ENCODE measurements at regions not wholly inside any gene's neighbourhood (a gene's known extent, or its start where the extent isn't known, plus 50 kb on each side); places are given as distances from the start of the nearest gene placed in this dataset.
"Not testable (repeated sequence)": the region's sequence is repeated elsewhere in the genome, so short reads cannot be mapped to it uniquely, and the experiment has no call there.

DNA sequence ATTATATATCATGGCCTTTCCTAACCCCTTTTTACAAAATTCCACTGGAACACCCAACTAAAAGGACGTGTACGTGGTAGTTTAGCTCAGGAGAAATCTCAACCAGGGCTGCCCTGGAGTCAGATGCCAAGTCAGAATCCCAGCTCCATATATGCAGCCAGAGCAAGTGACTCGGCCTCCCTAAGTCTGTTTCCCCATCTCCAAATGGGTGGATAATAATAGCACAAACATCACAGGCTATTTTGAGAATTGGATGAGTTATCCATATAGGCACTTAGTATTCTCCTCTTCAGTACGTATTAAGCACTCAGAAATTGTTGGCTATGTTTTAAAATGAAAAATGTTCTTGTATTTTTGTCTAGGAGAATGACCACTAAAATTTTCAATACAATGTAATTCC, 481.5 kb downstream of the CD109 start:
- Histone ChIP-seq H4K20me1 (replicated peaks; ENCODE audit: insufficient read depth) (no peaks in the 10 kb centered on the region), H3K79me2 (replicated peaks; ENCODE audit: insufficient read depth) (no peaks in the 10 kb centered on the region), H2AFZ (no peak overlapping the region), H3K27me3 (ENCODE audit: insufficient read depth) (no peaks in the 10 kb centered on the region), H3K4me3 (no peak overlapping the region), H3K9me2 (ENCODE audit: insufficient read depth) (no peaks in the 10 kb centered on the region), H3K27ac (ENCODE audit: low read depth) (no peak overlapping the region), H3K36me3 (ENCODE audit: insufficient read depth) (no peaks in the 10 kb centered on the region), H3K4me1 (ENCODE audit: insufficient read depth) (no peaks in the 10 kb centered on the region), H3K4me2 (no peak overlapping the region), H3F3A (replicated peaks; ENCODE audit: low read depth) (no peaks in the 10 kb centered on the region)
- H3K36me3 Mint-ChIP-seq (ENCODE audit: low read depth): no peaks in the 10 kb centered on the region
- H3K27ac Mint-ChIP-seq: no peak overlapping the region
- no peaks in the 10 kb centered on the region for H3K9me3 Mint-ChIP-seq
- ATAC-seq (no peak), DNase-seq (ENCODE audit: low spot score) (no peak)
- no peak overlapping the region for H3K4me3 Mint-ChIP-seq
- H3K27me3 Mint-ChIP-seq (ENCODE audit: insufficient read depth, low read depth, poor library complexity): no peaks in the 10 kb centered on the region
- no peaks in the 10 kb centered on the region for H3K4me1 Mint-ChIP-seq
- TF ChIP-seq CREB1 (CRISPR knock-in tag; IDR thresholded peaks at IDR 0.05; ENCODE audit: low read depth) (no peak), NANOG (IDR thresholded peaks at IDR 0.05; ENCODE audit: borderline replicate concordance) (no peak), EZH2phosphoT487 (IDR thresholded peaks at IDR 0.05; ENCODE audit: unreplicated experiment) (no peak)
- TF ChIP-seq, protein P1, sequence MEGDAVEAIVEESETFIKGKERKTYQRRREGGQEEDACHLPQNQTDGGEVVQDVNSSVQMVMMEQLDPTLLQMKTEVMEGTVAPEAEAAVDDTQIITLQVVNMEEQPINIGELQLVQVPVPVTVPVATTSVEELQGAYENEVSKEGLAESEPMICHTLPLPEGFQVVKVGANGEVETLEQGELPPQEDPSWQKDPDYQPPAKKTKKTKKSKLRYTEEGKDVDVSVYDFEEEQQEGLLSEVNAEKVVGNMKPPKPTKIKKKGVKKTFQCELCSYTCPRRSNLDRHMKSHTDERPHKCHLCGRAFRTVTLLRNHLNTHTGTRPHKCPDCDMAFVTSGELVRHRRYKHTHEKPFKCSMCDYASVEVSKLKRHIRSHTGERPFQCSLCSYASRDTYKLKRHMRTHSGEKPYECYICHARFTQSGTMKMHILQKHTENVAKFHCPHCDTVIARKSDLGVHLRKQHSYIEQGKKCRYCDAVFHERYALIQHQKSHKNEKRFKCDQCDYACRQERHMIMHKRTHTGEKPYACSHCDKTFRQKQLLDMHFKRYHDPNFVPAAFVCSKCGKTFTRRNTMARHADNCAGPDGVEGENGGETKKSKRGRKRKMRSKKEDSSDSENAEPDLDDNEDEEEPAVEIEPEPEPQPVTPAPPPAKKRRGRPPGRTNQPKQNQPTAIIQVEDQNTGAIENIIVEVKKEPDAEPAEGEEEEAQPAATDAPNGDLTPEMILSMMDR (conservative IDR thresholded peaks at IDR 0.05; ENCODE audit: low read depth in 2 of 2): no peak
- TF ChIP-seq, protein P2, sequence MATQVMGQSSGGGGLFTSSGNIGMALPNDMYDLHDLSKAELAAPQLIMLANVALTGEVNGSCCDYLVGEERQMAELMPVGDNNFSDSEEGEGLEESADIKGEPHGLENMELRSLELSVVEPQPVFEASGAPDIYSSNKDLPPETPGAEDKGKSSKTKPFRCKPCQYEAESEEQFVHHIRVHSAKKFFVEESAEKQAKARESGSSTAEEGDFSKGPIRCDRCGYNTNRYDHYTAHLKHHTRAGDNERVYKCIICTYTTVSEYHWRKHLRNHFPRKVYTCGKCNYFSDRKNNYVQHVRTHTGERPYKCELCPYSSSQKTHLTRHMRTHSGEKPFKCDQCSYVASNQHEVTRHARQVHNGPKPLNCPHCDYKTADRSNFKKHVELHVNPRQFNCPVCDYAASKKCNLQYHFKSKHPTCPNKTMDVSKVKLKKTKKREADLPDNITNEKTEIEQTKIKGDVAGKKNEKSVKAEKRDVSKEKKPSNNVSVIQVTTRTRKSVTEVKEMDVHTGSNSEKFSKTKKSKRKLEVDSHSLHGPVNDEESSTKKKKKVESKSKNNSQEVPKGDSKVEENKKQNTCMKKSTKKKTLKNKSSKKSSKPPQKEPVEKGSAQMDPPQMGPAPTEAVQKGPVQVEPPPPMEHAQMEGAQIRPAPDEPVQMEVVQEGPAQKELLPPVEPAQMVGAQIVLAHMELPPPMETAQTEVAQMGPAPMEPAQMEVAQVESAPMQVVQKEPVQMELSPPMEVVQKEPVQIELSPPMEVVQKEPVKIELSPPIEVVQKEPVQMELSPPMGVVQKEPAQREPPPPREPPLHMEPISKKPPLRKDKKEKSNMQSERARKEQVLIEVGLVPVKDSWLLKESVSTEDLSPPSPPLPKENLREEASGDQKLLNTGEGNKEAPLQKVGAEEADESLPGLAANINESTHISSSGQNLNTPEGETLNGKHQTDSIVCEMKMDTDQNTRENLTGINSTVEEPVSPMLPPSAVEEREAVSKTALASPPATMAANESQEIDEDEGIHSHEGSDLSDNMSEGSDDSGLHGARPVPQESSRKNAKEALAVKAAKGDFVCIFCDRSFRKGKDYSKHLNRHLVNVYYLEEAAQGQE (IDR thresholded peaks at IDR 0.05; ENCODE audit: unreplicated experiment): no peak

DNA sequence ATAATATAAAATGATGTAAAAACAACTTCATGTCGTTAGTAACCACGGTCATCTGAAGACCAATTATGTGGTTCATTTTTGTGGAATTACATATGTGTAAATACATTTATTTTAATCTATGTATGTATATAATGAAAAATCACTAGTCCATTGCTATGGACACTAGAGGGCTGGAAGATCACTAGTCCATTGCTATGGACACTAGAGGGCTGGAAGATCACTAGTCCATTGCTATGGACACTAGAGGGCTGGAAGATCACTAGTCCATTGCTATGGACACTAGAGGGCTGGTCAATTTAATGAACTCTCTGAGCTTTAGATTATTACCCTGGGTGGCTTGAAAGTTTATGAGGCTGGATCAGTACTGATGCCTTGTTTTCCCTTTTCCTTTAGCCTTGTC, 474.5 kb downstream of the CD109 start:
- not testable (repeated sequence) for H3K27me3 Mint-ChIP-seq (ENCODE audit: insufficient read depth, low read depth, poor library complexity); H3K36me3 ChIP-seq (ENCODE audit: insufficient read depth); H3K4me3 ChIP-seq; H3K4me1 Mint-ChIP-seq; H3K27me3 ChIP-seq (ENCODE audit: insufficient read depth); H3K27ac Mint-ChIP-seq; H3K79me2 ChIP-seq (replicated peaks; ENCODE audit: insufficient read depth); DNase-seq (ENCODE audit: low spot score); H3K9me2 ChIP-seq (ENCODE audit: insufficient read depth); H3K4me2 ChIP-seq; H3F3A ChIP-seq (replicated peaks; ENCODE audit: low read depth); H3K27ac ChIP-seq (ENCODE audit: low read depth); ATAC-seq; H3K36me3 Mint-ChIP-seq (ENCODE audit: low read depth); H3K4me1 ChIP-seq (ENCODE audit: insufficient read depth); H2AFZ ChIP-seq; H4K20me1 ChIP-seq (replicated peaks; ENCODE audit: insufficient read depth); H3K9me3 Mint-ChIP-seq; H3K4me3 Mint-ChIP-seq

DNA sequence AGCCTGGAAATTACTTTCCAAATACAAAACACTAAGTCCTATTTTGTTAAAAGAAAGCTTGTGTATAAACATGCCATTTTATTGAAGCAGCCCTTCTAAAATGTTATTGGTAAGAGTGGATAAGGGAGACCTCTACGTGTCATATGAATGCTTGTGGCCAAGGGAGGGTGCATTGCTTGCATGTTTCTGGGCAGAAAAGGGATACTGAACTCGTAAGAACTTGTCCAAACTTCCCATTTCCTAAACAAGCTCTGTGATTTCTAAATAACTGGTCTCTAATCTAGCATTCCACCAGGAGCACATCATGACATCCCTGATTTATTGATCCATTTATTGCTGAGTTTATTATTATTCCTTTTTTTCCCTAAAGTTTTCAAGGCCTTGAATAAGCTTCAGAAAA, 474.1 kb downstream of the CD109 start:
- H3K4me1 Mint-ChIP-seq: no peaks in the 10 kb centered on the region
- no peaks in the 10 kb centered on the region for H3K9me3 Mint-ChIP-seq
- H3K4me1 ChIP-seq (ENCODE audit: insufficient read depth): no peaks in the 10 kb centered on the region
- H3F3A ChIP-seq (replicated peaks; ENCODE audit: low read depth): no peaks in the 10 kb centered on the region
- no peak overlapping the region for H3K4me2 ChIP-seq
- no peak overlapping the region for H3K27ac Mint-ChIP-seq
- no peaks in the 10 kb centered on the region for H3K27me3 ChIP-seq (ENCODE audit: insufficient read depth)
- ATAC-seq (no peak), DNase-seq (ENCODE audit: low spot score) (no peak)
- H3K27me3 Mint-ChIP-seq (ENCODE audit: insufficient read depth, low read depth, poor library complexity): peaks cover 1% of the 10 kb centered on the region
- H3K9me2 ChIP-seq (ENCODE audit: insufficient read depth): no peaks in the 10 kb centered on the region
- H3K4me3 ChIP-seq: no peak overlapping the region
- no peaks in the 10 kb centered on the region for H4K20me1 ChIP-seq (replicated peaks; ENCODE audit: insufficient read depth)
- H3K27ac ChIP-seq (ENCODE audit: low read depth): no peak overlapping the region
- no peaks in the 10 kb centered on the region for H3K36me3 ChIP-seq (ENCODE audit: insufficient read depth)
- no peaks in the 10 kb centered on the region for H3K79me2 ChIP-seq (replicated peaks; ENCODE audit: insufficient read depth)
- no peaks in the 10 kb centered on the region for H3K36me3 Mint-ChIP-seq (ENCODE audit: low read depth)
- H3K4me3 Mint-ChIP-seq: no peak overlapping the region
- H2AFZ ChIP-seq: no peak overlapping the region
- TF ChIP-seq NANOG (IDR thresholded peaks at IDR 0.05; ENCODE audit: borderline replicate concordance): no peak
- TF ChIP-seq, protein P3, sequence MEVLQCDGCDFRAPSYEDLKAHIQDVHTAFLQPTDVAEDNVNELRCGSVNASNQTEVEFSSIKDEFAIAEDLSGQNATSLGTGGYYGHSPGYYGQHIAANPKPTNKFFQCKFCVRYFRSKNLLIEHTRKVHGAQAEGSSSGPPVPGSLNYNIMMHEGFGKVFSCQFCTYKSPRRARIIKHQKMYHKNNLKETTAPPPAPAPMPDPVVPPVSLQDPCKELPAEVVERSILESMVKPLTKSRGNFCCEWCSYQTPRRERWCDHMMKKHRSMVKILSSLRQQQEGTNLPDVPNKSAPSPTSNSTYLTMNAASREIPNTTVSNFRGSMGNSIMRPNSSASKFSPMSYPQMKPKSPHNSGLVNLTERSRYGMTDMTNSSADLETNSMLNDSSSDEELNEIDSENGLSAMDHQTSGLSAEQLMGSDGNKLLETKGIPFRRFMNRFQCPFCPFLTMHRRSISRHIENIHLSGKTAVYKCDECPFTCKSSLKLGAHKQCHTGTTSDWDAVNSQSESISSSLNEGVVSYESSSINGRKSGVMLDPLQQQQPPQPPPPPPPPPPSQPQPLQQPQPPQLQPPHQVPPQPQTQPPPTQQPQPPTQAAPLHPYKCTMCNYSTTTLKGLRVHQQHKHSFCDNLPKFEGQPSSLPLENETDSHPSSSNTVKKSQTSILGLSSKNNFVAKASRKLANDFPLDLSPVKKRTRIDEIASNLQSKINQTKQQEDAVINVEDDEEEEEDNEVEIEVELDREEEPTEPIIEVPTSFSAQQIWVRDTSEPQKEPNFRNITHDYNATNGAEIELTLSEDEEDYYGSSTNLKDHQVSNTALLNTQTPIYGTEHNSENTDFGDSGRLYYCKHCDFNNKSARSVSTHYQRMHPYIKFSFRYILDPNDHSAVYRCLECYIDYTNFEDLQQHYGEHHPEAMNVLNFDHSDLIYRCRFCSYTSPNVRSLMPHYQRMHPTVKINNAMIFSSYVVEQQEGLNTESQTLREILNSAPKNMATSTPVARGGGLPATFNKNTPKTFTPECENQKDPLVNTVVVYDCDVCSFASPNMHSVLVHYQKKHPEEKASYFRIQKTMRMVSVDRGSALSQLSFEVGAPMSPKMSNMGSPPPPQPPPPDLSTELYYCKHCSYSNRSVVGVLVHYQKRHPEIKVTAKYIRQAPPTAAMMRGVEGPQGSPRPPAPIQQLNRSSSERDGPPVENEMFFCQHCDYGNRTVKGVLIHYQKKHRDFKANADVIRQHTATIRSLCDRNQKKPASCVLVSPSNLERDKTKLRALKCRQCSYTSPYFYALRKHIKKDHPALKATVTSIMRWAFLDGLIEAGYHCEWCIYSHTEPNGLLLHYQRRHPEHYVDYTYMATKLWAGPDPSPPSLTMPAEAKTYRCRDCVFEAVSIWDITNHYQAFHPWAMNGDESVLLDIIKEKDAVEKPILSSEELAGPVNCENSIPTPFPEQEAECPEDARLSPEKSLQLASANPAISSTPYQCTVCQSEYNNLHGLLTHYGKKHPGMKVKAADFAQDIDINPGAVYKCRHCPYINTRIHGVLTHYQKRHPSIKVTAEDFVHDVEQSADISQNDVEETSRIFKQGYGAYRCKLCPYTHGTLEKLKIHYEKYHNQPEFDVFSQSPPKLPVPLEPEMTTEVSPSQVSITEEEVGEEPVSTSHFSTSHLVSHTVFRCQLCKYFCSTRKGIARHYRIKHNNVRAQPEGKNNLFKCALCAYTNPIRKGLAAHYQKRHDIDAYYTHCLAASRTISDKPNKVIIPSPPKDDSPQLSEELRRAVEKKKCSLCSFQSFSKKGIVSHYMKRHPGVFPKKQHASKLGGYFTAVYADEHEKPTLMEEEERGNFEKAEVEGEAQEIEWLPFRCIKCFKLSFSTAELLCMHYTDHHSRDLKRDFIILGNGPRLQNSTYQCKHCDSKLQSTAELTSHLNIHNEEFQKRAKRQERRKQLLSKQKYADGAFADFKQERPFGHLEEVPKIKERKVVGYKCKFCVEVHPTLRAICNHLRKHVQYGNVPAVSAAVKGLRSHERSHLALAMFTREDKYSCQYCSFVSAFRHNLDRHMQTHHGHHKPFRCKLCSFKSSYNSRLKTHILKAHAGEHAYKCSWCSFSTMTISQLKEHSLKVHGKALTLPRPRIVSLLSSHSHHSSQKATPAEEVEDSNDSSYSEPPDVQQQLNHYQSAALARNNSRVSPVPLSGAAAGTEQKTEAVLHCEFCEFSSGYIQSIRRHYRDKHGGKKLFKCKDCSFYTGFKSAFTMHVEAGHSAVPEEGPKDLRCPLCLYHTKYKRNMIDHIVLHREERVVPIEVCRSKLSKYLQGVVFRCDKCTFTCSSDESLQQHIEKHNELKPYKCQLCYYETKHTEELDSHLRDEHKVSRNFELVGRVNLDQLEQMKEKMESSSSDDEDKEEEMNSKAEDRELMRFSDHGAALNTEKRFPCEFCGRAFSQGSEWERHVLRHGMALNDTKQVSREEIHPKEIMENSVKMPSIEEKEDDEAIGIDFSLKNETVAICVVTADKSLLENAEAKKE (CRISPR knock-in tag; IDR thresholded peaks at IDR 0.05): no peak

Data from GM23338 (cell line).